NCI-H510A (cell line): ENCODE measurements at regions not wholly inside any gene's neighbourhood (a gene's known extent, or its start where the extent isn't known, plus 50 kb on each side); places are given as distances from the start of the nearest gene placed in this dataset.

ENCODE experiments used
- DNase-seq: peaks from one replicate; lab custom pipeline; 2025; lab: John Stamatoyannopoulos, UW

GRCh38 chr5:71864730-71865601, 145.9 kb downstream of the CARTPT start:
- DNase-seq: no peak

DNA sequence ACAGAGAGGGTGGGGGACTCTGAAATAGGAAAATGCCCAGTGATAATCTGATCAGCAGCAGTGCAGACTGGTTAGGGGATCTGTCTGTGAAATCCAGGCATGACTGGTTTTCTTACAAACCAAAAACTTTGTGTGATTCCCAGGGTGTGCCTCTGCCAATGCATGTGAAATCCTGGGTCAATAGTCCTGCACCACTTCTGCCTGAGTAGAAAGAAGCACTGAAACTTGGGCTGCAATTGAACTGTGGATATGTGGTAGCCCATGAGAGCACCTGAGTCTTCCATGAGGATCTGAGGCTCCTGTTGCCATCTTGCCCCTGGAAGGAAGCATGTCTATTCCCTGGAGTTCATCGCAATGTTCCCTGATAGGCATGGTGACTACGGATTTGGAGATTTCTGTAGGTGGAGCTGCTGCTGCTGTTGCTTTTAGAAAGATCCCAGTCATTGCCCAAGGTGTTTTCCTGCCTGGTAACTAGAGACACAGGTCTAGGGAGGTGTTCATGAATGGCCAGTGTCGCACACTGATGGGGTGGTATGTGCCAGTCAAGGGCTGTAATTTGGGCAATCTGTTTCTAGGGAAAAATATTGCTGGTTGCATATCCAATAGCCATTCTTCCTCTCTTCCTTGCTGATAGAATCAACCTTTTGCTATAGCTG, 146.7 kb downstream of the CARTPT start:
- no peak for DNase-seq

DNA sequence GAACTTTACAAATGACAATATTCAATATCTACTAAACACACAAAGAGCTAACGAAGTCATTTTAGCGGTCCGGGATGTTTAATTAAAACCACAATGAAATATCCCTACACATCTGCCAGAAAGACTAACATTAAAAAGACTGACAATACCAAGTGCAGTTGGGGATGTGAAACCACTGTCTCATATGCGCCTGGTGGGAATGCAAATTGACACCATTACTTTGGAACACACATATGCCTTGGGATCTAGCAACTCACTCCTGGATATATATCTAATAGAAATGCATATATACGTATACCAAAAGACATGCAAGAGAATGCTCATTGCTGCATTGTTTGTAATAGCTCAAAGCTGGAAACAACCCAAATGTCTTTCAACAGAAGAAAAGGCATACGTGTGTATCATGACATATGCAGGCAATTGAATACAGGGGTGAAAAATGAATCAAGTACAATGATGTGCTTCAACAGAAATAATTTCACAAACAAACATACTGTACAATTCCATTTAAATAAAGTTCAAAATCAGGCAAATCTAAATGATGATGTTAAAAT, 153.3 kb downstream of the CARTPT start:
- DNase-seq: no peak

DNA sequence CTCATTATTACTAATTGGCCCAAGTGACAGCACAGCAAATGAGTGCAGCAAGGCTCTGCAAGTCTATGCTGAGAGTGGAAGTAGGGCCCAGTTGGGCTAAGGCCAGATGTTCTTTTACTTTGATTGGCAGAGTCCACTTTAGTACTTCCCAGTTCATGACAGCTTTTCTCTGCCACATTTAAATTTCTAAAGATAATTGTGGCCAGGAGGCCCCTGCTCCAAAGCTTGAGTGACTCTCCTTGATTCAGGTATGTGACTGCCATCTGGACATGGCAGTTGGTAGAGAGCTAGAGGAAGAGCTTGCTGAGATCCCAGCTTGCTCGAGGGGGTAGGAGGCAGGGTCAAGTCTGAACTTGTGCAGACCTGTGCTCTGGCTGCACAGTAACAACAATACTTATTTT, 154.1 kb downstream of the CARTPT start:
- DNase-seq: peak; percentile 44

DNA sequence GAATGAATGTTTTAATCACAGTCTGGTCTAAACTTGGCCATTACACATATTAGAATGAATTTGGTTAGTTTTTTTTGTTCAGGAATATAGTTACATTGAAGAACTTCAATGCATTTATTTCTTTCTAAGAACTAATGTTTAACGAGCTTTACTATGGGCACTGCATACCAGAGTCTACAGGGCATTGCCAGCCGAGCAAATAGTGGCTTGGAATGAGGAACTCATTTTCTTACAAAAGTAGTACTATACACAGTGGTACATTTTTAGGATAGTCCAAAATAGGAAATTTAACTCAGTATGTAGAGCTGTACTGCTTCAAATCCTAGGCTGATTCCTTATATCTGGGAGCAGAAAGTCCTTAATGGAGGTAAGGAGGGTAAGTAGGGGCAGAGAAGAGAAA, 155.4 kb downstream of the CARTPT start:
- no peak for DNase-seq

DNA sequence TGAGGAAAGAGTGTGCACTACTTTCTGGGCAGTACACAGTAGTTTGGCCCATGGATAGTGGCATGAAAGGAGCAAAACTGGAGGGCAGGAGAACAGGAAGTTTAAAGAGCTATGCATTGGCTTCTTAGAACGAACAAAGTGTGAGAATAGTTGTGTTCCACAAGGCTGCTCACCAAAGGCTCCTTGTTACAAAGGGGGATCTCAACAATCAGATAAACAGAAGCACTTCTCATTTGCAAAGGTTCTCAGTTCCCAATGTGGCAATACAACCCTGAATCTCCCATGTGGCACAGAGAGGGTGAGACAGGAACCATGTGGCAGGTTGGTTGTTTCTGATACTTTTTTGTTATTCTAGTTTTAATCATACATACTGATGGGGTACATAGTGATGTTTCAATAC, 158.4 kb downstream of the CARTPT start:
- no peak for DNase-seq

GRCh38 chr5:71880536-71880935, 161.5 kb downstream of the CARTPT start:
- DNase-seq: no peak

DNA sequence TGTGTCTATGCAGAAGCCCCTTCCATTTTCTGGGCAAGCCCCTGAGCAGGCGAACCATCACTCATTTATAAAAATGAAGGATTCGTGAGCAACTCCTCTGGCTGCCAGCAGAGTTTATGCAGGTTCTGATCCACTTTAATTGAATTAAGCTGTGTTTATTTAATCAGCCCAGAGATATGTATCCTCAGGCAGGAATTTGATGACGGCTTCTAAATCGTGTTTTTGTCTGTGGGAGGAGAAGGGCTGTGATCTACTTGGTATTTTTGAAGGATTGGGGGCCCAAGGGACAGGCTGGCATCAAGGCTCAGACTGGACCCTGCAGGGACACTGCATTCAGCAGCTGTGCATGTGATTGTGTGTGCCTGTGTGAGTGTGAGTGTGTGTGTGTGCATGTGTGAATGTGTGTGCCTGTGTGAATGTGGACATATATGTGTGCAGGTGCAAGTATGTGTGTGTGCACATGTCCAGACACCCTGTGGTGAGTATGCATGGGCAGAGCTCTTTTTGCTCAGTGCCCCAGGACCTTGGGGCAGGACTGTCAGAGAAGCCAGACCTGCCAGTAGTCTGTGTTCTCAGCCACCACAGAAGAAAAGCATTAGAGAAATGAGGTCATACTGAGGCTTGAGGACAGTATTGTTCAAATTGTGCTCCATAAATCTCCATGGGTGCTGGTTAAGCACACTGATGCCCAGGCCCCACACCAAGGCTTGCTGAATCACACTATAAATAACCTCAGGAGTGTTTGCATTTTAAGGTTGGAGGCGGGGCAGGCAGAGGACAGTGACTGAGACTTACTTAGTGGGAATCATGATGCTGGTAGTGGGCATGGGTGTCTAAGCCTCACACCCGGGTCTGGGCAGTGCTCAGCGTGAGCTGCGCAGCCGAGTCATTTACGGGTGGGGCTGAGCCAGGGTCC, 164.0 kb downstream of the CARTPT start:
- peak; percentile 28 for DNase-seq

- DNase-seq: no peak
Observed at GRCh38 chr5:71883742-71884103, 164.6 kb downstream of the CARTPT start.

DNA sequence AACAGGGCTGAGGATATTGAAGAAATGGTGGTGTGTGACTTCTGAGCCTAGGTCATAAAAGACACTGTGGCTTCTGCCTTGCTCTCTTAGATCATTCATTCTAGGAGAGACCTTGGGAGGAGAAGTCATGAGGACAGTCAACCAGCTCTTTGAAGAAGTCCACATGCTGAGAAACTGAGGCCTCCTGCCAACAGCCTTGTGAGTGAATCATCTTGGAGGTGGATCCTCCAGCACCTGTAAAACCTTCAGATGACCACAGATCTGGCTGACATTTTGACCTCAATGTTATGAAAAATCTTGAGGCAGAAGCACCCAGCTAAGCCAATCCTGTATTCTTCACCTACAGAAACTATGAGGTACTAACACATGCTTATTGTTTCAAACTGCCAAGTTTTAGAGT, 165.9 kb downstream of the CARTPT start:
- DNase-seq: no peak

- no peak for DNase-seq
Observed at GRCh38 chr5:71886406-71886805, 167.3 kb downstream of the CARTPT start.

GRCh38 chr5:71887680-71888079, 168.6 kb downstream of the CARTPT start:
- DNase-seq: no peak

DNA sequence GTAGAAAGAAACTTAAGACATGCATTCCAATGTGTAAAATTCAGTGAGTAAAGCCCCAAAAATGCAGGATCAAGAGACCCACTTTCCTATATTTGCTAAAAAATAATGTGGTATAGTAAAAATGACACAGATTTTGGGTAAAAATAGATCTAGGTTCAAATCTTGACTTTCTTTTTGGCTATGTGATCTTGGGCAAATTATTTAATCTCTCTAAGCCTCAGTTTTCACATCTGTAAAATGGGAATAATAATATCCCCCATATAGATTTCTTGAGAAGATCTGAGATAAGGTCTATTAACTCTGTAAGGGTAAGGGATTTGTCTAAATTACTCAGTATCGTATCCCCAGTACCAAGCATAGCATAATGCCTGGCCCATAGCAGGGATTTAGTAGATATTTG, 172.3 kb downstream of the CARTPT start:
- no peak for DNase-seq

DNA sequence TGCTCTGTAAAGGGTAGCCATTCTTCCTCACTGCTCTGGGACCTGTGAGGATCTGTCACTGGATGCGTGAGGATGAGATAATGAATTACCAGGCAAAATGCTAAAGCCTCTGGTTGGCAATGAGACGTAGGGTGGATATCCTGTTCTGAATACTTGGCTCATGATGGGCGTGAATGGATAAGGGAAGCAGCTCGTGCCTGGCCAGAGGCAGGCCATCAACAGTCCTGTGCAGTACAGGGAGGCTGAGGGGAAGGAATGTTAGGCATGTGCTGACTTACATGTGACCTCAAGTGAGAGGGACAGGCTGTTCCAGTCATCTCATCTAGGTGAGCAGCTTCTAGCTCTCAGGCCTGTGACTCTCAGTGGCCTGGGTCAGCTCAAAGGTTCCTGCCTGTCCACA, 172.8 kb downstream of the CARTPT start:
- no peak for DNase-seq

- DNase-seq: no peak
Observed at GRCh38 chr5:71892641-71893365, 173.7 kb downstream of the CARTPT start.

DNA sequence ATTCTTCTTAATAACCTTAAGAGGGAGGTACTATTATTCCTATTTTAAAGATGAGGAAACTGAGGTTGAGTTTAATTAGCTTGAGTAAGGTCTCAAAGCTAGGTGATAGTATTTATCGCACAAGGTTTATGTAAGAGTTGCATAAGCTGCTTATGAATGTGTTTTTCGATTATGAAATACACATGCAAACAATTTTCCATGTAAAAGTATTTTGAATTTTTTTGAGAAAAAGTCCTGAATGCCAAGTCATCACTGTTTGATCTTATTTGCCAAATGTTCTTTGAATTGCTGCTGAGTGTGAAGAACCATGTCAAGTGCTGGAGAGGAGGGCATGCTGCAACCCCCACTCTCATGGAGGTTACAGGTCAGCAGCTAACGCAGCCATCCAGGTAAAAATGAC, 174.4 kb downstream of the CARTPT start:
- DNase-seq: no peak

GRCh38 chr5:71894091-71894490, 175.0 kb downstream of the CARTPT start:
- peak; percentile 7 for DNase-seq

DNA sequence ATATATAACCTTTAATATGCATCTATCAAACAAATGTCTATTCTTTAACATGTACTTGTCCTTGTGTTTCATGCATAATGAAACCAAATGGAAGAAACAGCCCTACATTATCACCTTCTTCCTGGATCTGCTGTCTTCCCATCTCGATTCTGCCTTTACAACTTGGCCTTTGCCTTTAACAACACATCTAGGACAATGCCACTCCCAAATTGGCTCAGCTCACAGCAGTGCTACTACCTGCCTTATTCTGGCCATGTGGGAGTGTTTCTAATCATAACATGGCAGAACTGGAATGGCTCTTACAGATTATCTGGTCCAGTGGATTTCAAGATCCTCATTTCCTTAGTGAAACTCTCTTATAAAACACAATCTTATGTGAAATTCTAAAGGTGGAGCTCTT, 176.5 kb downstream of the CARTPT start:
- DNase-seq: no peak

DNA sequence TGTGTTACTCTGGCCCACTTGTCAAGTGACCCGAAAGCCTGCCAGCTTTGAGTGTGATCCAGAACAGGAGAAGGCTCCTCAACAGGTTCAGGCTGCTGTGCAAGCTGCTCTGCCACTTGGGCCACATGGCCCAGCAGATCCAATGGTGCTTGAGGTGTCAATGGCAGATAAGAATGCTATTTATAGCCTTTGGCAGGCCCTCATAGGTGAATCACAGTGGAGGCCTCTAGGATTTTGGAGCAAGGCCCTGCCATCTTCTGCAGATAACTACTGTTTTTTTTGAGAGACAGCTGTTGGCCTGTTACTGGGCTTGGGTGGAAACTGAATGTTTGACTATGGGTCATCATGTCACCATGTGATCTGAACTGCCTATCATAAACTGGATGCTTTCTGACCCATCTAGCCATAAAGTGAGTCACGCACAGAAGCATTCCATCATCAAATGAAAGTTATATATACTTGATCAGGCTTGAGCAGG, 180.8 kb downstream of the CARTPT start:
- DNase-seq: no peak

DNA sequence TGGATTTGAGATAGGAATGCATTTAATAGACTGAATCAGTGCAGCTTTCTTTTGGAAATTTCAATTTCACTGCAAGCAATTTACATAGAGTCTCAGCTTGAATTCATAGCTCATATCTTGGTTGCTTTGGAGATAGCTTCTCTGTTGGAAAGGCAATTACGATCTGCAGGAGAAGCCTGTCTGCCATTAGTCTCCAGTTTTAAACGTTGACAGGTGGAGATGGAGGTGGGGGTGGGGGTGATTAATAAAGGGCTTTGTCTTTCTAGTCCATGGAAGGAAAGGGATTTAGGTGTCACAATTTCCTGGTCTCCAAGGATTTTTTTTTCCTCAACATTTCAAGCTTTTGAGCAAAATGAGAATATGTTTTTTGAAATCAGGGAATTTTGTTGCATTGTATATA, 184.7 kb downstream of the CARTPT start:
- no peak for DNase-seq

GRCh38 chr5:71904852-71905251, 185.8 kb downstream of the CARTPT start:
- DNase-seq: no peak
